Esophagus muscularis mucosa (tissue), 4 donors: ENCODE measurements at regions not wholly inside any gene's neighbourhood (a gene's known extent, or its start where the extent isn't known, plus 50 kb on each side); places are given as distances from the start of the nearest gene placed in this dataset.

Experiments used
- DNase-seq: peaks from one replicate; pipeline ENCODE4 v3.0.0-alpha.2; 2017; ENCODE audit errors: extremely low spot score
- H3K27ac ChIP-seq, 4 donors: fragments of 200-600 bp; sonication (generic); replicated peaks in 1 of 4; 1 replicate in 3 of 4; 2 replicates in 1 of 4; pipeline ENCODE4 v1.5.1; 2016 to 2019; ENCODE audit warnings: mild to moderate bottlenecking in 1 of 4
- H3K27me3 ChIP-seq, 4 donors: fragments of 200-600 bp; sonication (generic); one replicate each; pipeline versions ENCODE4 v1.5.1 to v1.6.0; 2016 to 2019
- H3K36me3 ChIP-seq, 4 donors: fragments of 200-600 bp; sonication (generic); one replicate each; pipeline ENCODE4 v1.5.1; 2016 to 2019
- H3K4me1 ChIP-seq, 4 donors: fragments of 200-600 bp; sonication (generic); one replicate each; pipeline ENCODE4 v1.5.1; 2016 to 2019
- H3K4me3 ChIP-seq, 4 donors: fragments of 200-600 bp; sonication (generic); 1 replicate in 2 of 4; 2 replicates in 2 of 4; pipeline ENCODE4 v1.5.1; 2016 to 2019; ENCODE audit warnings: mild to moderate bottlenecking in 4 of 4, moderate library complexity in 1 of 4
- H3K9me3 ChIP-seq, 4 donors: fragments of 200-600 bp; sonication (generic); 1 replicate in 3 of 4; 2 replicates in 1 of 4; pipeline ENCODE4 v1.5.1; 2016 to 2019
- EP300 ChIP-seq: sonication (generic); formaldehyde crosslinking; IDR thresholded peaks from one replicate; pipeline ENCODE4 v1.6.1; 2017; ENCODE audit warnings: antibody characterized with exemption
- POLR2A ChIP-seq: fragments of 450-650 bp; IDR thresholded peaks from one replicate; pipeline ENCODE4 v1.6.1; 2017; ENCODE audit warnings: antibody characterized with exemption, moderate library complexity, mild to moderate bottlenecking, low read depth
- POLR2AphosphoS5 ChIP-seq, 2 donors: sonication (generic); formaldehyde crosslinking; IDR thresholded peaks; one replicate each; pipeline ENCODE4 v1.6.1; 2017; ENCODE audit warnings: antibody characterized with exemption in 2 of 2
- WGBS: methylation state at CpG from one replicate; pipeline ENCODE4 v1.1.5; 2018; 5-methylcytosine and 5-hydroxymethylcytosine counted together
- intact Hi-C: fragments of 100-400 bp; cut with DNase I; formaldehyde crosslinking; loops from one replicate; pipeline ENCODE4 v1.15.1; 2023
- TF ChIP-seq, protein P1 (sequence below), 3 experiments: fragments of 200-600 bp in 2 of 3; fragments of 450-650 bp in 1 of 3; sonication (generic) in 2 of 3; IDR thresholded peaks; one replicate each; pipeline ENCODE4 v1.5.1; 2017 to 2019; ENCODE audit warnings: antibody characterized with exemption in 3 of 3, mild to moderate bottlenecking in 2 of 3, moderate library complexity in 1 of 3

DNA sequence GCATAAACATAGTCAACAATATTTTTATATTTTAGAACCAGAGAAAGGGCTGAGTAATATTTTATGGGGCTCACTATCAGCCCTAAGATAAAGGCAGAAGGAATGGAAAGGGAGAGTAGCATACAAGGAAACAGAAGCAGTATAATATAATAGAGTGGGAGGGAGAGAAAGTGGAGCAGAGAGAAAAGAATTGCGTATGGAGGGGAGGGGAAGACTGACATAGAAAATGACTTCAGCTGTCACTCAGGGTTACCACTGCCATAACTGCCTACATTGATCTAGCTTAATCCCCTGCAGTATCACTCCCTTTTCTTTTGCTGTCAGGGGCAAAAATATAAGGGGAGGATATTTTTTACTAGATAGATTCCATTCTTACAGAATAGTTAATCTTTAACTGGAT, 1133.5 kb upstream of the MAP3K7 start:
- WGBS: 70% methylated on average over 1 of the region's 1 CpG
- Histone ChIP-seq H3K27me3 (no peaks in the 10 kb centered on the region), H3K9me3 (peaks cover 0 to 5% (median 2%) of the 10 kb centered on the region in 4 donors), H3K27ac (no peak overlapping the region), H3K4me3 (no peak overlapping the region), H3K4me1 (no peaks in the 10 kb centered on the region), H3K36me3 (no peaks in the 10 kb centered on the region)
- no peak for DNase-seq
- intact Hi-C loops: no loop called here
- no peak for TF ChIP-seq EP300
- TF ChIP-seq, protein P1, sequence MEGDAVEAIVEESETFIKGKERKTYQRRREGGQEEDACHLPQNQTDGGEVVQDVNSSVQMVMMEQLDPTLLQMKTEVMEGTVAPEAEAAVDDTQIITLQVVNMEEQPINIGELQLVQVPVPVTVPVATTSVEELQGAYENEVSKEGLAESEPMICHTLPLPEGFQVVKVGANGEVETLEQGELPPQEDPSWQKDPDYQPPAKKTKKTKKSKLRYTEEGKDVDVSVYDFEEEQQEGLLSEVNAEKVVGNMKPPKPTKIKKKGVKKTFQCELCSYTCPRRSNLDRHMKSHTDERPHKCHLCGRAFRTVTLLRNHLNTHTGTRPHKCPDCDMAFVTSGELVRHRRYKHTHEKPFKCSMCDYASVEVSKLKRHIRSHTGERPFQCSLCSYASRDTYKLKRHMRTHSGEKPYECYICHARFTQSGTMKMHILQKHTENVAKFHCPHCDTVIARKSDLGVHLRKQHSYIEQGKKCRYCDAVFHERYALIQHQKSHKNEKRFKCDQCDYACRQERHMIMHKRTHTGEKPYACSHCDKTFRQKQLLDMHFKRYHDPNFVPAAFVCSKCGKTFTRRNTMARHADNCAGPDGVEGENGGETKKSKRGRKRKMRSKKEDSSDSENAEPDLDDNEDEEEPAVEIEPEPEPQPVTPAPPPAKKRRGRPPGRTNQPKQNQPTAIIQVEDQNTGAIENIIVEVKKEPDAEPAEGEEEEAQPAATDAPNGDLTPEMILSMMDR (IDR thresholded peaks at IDR 0.05): no peak
- TF ChIP-seq POLR2A: no peak
- no peak for TF ChIP-seq POLR2AphosphoS5 (IDR thresholded peaks at IDR 0.05)

DNA sequence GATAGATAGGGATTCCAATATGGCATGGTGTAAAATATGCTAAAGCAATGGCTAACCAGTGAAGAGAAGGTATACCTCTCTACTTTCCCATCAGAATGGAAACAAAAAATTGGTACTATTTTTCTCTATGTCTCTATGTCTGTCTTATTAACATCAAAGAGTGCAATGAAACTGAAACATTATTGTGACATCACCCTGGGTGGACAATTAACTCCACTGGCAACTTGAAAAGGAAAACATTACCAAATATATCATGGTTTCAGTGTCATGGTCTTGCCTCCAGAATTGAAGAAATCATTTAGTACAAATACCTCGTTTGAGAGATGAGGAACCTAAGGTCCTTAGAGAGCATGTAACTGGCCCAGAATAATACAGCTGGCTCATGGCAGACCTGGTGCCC, 1132.5 kb upstream of the MAP3K7 start:
- WGBS: 56% methylated on average over 1 of the region's 1 CpG
- intact Hi-C loops: no loop called here
- DNase-seq: no peak

DNA sequence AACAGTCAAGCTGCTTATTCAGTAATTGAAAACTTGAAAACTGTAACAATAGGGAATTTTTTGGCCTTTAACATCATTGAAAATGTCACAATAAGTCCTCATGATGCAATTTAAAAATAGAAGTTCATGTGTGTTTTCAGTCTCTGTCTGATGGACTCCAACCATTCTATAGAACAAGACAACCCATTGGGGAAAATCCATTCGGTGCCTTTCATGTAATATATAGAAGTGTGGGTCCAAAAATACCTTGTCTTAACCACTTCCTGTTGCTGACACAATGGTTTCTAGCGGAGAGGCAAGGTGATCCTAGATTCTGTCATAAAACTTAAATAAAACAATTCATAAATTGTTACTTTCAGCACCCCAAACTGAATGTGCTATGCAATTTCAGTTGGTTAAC, 1131.3 kb upstream of the MAP3K7 start:
- Histone ChIP-seq H3K9me3 (no peaks in the 10 kb centered on the region), H3K4me1 (no peaks in the 10 kb centered on the region), H3K4me3 (no peak overlapping the region), H3K36me3 (no peaks in the 10 kb centered on the region), H3K27ac (no peak overlapping the region), H3K27me3 (no peaks in the 10 kb centered on the region)
- 63% methylated on average over 2 of the region's 2 CpGs for WGBS
- TF ChIP-seq POLR2A: no peak
- TF ChIP-seq, protein P1 (IDR thresholded peaks at IDR 0.05): no peak
- TF ChIP-seq EP300: no peak
- no peak for TF ChIP-seq POLR2AphosphoS5 (IDR thresholded peaks at IDR 0.05)
- no peak for DNase-seq
- intact Hi-C loops: no loop called here

More for the DNA sequence above, 1132.5 kb upstream of the MAP3K7 start:
- no peaks in the 10 kb centered on the region for H3K27me3 ChIP-seq
- no peak for TF ChIP-seq POLR2AphosphoS5 (IDR thresholded peaks at IDR 0.05)
- TF ChIP-seq, protein P1 (IDR thresholded peaks at IDR 0.05): no peak
- no peak for TF ChIP-seq EP300
- TF ChIP-seq POLR2A: no peak
- no peaks in the 10 kb centered on the region for H3K9me3 ChIP-seq
- no peak overlapping the region for H3K27ac ChIP-seq
- H3K4me1 ChIP-seq: no peaks in the 10 kb centered on the region
- no peaks in the 10 kb centered on the region for H3K36me3 ChIP-seq
- H3K4me3 ChIP-seq: no peak overlapping the region

DNA sequence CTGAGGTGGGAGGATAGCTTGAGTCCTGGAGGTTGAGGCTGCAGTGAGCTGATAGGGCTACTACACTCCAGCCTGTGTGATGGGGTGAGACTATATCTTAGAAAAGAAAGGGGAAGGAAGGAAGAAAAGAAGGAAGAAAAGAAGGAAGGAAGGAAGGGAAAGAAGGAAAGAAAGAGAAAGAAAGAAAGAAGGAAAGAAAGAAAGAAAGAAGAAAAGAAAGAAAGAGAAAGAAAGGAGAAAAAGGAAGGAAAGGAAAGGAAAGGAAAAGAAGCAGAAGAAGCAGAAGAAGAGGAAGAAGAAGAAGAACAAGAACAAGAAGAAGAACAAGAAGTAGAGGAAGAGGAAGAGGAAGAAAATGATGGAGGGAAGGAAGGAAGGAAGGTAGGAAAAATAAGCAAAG, 1130.2 kb upstream of the MAP3K7 start:
- H3K27me3 ChIP-seq: no peaks in the 10 kb centered on the region
- DNase-seq: no peak
- no peaks in the 10 kb centered on the region for H3K9me3 ChIP-seq
- H3K27ac ChIP-seq: no peak overlapping the region
- no peaks in the 10 kb centered on the region for H3K36me3 ChIP-seq
- no peak overlapping the region for H3K4me3 ChIP-seq
- H3K4me1 ChIP-seq: no peaks in the 10 kb centered on the region
- TF ChIP-seq, protein P1 (IDR thresholded peaks at IDR 0.05): no peak
- TF ChIP-seq POLR2A (no peak), EP300 (no peak), POLR2AphosphoS5 (IDR thresholded peaks at IDR 0.05) (no peak)
- intact Hi-C loops: no loop called here

DNA sequence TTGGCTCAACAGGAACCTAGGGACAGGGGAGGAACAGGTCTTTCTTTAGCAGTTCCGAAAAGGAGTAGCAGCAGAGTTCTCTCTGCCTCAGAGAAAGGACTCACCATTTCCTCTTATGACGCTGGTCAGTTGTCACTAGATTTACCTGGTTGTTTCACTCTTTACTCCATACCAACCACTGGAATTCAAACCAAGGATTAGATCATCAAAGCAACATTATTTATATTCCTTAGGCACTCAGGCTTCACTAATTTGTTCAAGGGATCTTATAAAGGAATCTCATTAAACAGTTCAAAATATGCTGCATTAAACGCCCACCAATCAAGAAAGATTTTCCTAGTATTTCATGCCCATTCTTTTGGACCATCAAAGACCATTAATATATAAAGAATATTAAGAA, 1129.5 kb upstream of the MAP3K7 start:
- Histone ChIP-seq H3K4me3 (no peak overlapping the region), H3K9me3 (no peaks in the 10 kb centered on the region), H3K27ac (no peak overlapping the region), H3K36me3 (no peaks in the 10 kb centered on the region), H3K27me3 (no peaks in the 10 kb centered on the region), H3K4me1 (no peaks in the 10 kb centered on the region)
- intact Hi-C loops: no loop called here
- WGBS: 89% methylated on average over 3 of the region's 3 CpGs
- no peak for DNase-seq
- TF ChIP-seq EP300: no peak
- TF ChIP-seq, protein P1 (IDR thresholded peaks at IDR 0.05): no peak
- TF ChIP-seq POLR2A: no peak
- no peak for TF ChIP-seq POLR2AphosphoS5 (IDR thresholded peaks at IDR 0.05)
